ENCODE measurements at regions not wholly inside any gene's neighbourhood (a gene's known extent, or its start where the extent isn't known, plus 50 kb on each side); places are given as distances from the start of the nearest gene placed in this dataset.

DNA sequence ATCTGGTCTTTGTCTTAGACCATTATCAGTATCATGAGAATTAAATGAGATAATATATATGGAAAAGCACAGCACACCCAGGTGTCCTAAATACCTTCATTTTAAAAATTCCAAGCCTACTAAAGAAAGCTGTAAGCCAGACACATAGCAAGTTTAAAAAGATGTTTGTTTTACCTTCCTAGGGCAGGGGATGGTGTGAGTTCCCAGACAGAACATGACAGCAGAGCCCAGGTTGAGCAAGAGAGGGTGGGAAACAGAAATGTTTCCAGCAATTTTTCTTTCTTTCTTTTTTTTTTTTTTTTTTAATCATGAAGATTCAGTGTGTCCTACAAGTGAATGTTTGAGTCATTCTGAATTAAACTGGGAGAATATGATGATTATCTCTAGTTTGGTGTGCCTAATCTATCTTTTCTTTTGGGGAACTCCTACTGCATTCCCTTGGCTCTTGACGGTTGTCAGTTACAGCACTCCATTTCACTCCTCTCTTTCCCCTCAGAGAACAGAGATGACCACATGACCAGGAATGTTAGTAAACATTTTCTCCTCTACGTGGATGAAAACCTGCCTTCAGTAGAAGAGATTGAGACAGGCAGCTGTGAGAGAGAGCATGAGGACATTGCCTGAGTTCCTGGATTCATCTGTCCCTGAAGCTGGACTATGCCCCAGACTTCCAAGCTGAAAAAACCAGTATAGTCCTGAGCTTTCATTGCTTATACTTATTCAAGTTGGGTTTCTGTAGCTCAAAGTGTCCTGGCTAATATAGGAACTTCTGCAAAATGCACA, 54.5 kb upstream of the ARL14 start (continued):
- TF ChIP-seq, protein P1, sequence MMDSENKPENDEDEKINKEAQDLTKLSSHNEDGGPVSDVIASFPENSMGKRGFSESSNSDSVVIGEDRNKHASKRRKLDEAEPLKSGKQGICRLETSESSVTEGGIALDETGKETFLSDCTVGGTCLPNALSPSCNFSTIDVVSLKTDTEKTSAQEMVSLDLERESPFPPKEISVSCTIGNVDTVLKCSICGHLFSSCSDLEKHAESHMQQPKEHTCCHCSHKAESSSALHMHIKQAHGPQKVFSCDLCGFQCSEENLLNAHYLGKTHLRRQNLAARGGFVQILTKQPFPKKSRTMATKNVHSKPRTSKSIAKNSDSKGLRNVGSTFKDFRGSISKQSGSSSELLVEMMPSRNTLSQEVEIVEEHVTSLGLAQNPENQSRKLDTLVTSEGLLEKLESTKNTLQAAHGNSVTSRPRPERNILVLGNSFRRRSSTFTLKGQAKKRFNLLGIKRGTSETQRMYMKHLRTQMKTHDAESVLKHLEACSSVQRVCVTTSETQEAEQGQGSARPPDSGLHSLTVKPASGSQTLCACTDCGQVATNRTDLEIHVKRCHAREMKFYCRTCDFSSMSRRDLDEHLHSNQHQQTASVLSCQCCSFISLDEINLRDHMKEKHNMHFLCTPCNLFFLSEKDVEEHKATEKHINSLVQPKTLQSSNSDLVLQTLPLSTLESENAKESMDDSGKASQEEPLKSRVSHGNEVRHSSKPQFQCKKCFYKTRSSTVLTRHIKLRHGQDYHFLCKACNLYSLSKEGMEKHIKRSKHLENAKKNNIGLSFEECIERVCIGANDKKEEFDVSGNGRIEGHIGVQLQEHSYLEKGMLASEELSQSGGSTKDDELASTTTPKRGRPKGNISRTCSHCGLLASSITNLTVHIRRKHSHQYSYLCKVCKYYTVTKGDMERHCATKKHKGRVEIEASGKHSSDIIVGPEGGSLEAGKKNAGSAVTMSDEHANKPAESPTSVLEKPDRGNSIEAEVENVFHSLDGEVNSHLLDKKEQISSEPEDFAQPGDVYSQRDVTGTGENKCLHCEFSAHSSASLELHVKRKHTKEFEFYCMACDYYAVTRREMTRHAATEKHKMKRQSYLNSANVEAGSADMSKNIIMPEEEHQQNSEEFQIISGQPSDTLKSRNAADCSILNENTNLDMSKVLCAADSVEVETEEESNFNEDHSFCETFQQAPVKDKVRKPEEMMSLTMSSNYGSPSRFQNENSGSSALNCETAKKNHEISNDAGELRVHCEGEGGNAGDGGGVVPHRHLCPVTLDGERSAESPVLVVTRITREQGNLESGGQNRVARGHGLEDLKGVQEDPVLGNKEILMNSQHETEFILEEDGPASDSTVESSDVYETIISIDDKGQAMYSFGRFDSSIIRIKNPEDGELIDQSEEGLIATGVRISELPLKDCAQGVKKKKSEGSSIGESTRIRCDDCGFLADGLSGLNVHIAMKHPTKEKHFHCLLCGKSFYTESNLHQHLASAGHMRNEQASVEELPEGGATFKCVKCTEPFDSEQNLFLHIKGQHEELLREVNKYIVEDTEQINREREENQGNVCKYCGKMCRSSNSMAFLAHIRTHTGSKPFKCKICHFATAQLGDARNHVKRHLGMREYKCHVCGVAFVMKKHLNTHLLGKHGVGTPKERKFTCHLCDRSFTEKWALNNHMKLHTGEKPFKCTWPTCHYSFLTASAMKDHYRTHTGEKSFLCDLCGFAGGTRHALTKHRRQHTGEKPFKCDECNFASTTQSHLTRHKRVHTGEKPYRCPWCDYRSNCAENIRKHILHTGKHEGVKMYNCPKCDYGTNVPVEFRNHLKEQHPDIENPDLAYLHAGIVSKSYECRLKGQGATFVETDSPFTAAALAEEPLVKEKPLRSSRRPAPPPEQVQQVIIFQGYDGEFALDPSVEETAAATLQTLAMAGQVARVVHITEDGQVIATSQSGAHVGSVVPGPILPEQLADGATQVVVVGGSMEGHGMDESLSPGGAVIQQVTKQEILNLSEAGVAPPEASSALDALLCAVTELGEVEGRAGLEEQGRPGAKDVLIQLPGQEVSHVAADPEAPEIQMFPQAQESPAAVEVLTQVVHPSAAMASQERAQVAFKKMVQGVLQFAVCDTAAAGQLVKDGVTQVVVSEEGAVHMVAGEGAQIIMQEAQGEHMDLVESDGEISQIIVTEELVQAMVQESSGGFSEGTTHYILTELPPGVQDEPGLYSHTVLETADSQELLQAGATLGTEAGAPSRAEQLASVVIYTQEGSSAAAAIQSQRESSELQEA (IDR thresholded peaks at IDR 0.05; ENCODE audit: low read depth), result no peak

DNA sequence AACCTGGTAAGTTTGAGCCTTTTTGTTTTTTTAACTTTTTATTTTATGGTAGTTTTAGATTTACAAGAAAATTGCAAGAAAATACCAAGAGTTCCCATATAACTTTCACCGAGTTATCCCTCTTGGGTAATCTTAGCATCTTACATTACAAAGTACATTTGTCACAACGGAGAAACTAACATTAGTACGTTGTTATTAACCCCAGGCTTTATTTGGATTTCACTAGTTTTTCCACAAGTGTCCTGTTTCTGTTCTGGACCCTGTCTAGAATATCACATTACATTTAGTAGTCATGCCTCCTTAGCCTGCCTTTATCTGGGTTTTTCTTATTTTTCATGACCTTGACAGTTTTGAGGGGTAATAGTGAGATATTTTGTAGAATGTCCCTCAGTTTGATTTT, 53.5 kb upstream of the KPNA4 start:
- H2AFZ ChIP-seq (ENCODE audit: low read depth, low read length), result no peak overlapping the region
- H3K4me2 ChIP-seq (ENCODE audit: insufficient read depth, low read length), result no peak overlapping the region
- WGBS (ENCODE audit: insufficient coverage, low coverage, missing lambda C conversion rate), result 2% methylated on average over 3 of the region's 3 CpGs
- CTCF ChIA-PET (ENCODE audit: low intra/inter-chr PET ratio), result no interaction called here
- H3K9ac ChIP-seq (ENCODE audit: insufficient read depth in 1 of 2, low read depth in 2 of 2, low read length in 2 of 2), result no peak overlapping the region
- no peaks in the 10 kb centered on the region for H3K27me3 ChIP-seq (ENCODE audit: control insufficient read depth in 2 of 2, insufficient read depth in 2 of 2, low read length in 2 of 2)
- in situ Hi-C loops (cut with MboI) (no loop called here), intact Hi-C loops (cut with micrococcal nuclease) (no loop called here)
- no peak for FAIRE-seq
- POLR2A ChIA-PET, result no interaction called here
- no peaks in the 10 kb centered on the region for H3K9me3 ChIP-seq (replicated peaks; ENCODE audit: control insufficient read depth, insufficient read depth, low read depth, low read length)
- no peaks in the 10 kb centered on the region for H3K36me3 ChIP-seq (ENCODE audit: control insufficient read depth, insufficient read depth, low read length)
- H3K9me1 ChIP-seq (ENCODE audit: control insufficient read depth, insufficient read depth, low read length), result no peaks in the 10 kb centered on the region
- no peaks in the 10 kb centered on the region for H4K20me1 ChIP-seq (replicated peaks; ENCODE audit: control insufficient read depth, insufficient read depth, low read length)
- H3K4me3 ChIP-seq, result no peak overlapping the region
- no peak overlapping the region for H3K27ac ChIP-seq (ENCODE audit: extremely low read depth, low read depth, low read length)
- ATAC-seq, result no peak
- H3K79me2 ChIP-seq (ENCODE audit: control insufficient read depth, insufficient read depth, low read length), result no peaks in the 10 kb centered on the region
- no peaks in the 10 kb centered on the region for H3K4me1 ChIP-seq (replicated peaks in 1 of 2; ENCODE audit: control insufficient read depth in 2 of 2, insufficient read depth in 2 of 2, low read length in 2 of 2)
- no TSS peak for BruUV-seq (replicated peaks)
- DNase-seq (ENCODE audit: extremely low read depth in 1 of 4, low spot score in 3 of 4), result no peak
- TF ChIP-seq TRIM28 (IDR thresholded peaks at IDR 0.05) (no peak), ZNF316 (IDR thresholded peaks at IDR 0.05) (no peak), GABPB2 (CRISPR knock-in tag; conservative IDR thresholded peaks at IDR 0.05) (no peak), GTF3C2 (IDR thresholded peaks at IDR 0.05; ENCODE audit: borderline replicate concordance, extremely low read depth, insufficient read length) (no peak), BDP1 (IDR thresholded peaks at IDR 0.05; ENCODE audit: insufficient read depth, insufficient read length) (no peak)
- TF ChIP-seq, protein P2, sequence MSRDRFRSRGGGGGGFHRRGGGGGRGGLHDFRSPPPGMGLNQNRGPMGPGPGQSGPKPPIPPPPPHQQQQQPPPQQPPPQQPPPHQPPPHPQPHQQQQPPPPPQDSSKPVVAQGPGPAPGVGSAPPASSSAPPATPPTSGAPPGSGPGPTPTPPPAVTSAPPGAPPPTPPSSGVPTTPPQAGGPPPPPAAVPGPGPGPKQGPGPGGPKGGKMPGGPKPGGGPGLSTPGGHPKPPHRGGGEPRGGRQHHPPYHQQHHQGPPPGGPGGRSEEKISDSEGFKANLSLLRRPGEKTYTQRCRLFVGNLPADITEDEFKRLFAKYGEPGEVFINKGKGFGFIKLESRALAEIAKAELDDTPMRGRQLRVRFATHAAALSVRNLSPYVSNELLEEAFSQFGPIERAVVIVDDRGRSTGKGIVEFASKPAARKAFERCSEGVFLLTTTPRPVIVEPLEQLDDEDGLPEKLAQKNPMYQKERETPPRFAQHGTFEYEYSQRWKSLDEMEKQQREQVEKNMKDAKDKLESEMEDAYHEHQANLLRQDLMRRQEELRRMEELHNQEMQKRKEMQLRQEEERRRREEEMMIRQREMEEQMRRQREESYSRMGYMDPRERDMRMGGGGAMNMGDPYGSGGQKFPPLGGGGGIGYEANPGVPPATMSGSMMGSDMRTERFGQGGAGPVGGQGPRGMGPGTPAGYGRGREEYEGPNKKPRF (IDR thresholded peaks at IDR 0.05; ENCODE audit: low read depth, low read length), result no peak
